Liver (tissue), 3 donors: ENCODE measurements at regions not wholly inside any gene's neighbourhood (a gene's known extent, or its start where the extent isn't known, plus 50 kb on each side); places are given as distances from the start of the nearest gene placed in this dataset.

Source experiments
- RAD21 ChIP-seq, 2 donors: IDR thresholded peaks; 2 replicates each; pipeline ENCODE4 v1.6.1; 2016; ENCODE audit warnings: antibody characterized with exemption in 2 of 2, mild to moderate bottlenecking in 2 of 2
- SP1 ChIP-seq: IDR thresholded peaks from 2 replicates; pipeline ENCODE4 v1.6.1; 2018; ENCODE audit warnings: antibody characterized with exemption, mild to moderate bottlenecking
- TF ChIP-seq, protein P1 (sequence below): fragments of 150-350 bp; IDR thresholded peaks from 2 replicates; pipeline ENCODE4 v1.5.1; 2017; ENCODE audit warnings: improper control_type of control experiment, low read depth, low read length; ENCODE audit not compliant: missing input control
- donor health status: healthy.
- donor health status: healthy.

DNA sequence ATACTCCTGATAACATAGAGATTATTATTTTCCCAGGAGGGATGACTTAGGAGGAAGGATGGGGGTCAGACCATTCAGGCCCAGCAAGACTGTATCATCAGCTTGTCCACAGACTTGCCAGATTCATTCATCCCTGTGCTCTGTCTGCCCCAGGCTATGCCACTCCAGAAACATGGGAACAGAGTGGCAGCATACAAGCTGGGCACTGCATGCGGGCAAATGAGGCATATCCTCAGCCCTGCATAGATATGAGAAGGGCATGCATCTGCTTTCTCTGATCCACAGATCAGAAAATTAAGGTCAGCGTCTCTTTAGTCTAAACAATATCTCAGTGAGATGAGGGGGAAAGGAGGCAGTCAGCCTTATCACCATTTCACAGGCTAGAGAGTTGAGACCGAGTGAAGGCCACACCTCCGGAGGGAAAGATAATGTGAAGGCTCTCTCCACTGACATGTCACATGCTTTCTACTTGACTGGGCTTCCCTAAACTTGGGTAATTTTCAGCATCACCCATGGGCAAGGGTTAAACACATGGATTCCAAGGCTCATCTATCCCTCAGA is 140.5 kb downstream of the TFAP2B start:
- TF ChIP-seq, protein P1, sequence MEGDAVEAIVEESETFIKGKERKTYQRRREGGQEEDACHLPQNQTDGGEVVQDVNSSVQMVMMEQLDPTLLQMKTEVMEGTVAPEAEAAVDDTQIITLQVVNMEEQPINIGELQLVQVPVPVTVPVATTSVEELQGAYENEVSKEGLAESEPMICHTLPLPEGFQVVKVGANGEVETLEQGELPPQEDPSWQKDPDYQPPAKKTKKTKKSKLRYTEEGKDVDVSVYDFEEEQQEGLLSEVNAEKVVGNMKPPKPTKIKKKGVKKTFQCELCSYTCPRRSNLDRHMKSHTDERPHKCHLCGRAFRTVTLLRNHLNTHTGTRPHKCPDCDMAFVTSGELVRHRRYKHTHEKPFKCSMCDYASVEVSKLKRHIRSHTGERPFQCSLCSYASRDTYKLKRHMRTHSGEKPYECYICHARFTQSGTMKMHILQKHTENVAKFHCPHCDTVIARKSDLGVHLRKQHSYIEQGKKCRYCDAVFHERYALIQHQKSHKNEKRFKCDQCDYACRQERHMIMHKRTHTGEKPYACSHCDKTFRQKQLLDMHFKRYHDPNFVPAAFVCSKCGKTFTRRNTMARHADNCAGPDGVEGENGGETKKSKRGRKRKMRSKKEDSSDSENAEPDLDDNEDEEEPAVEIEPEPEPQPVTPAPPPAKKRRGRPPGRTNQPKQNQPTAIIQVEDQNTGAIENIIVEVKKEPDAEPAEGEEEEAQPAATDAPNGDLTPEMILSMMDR = no peak
- TF ChIP-seq SP1 = no peak
- no peak for TF ChIP-seq RAD21 (IDR thresholded peaks at IDR 0.05)
